ENCODE measurements at regions not wholly inside any gene's neighbourhood (a gene's known extent, or its start where the extent isn't known, plus 50 kb on each side); places are given as distances from the start of the nearest gene placed in this dataset.

- H3K4me3 Mint-ChIP-seq: no peak overlapping the region
- no peaks in the 10 kb centered on the region for H3K4me1 Mint-ChIP-seq
- no peak for ATAC-seq (ENCODE audit: low read depth)
- no peaks in the 10 kb centered on the region for H3K27me3 Mint-ChIP-seq
- peaks cover 3% of the 10 kb centered on the region for H3K9me3 Mint-ChIP-seq
- POLR2A ChIA-PET: no interaction called here
- no peak overlapping the region for H3K27ac Mint-ChIP-seq
- no peaks in the 10 kb centered on the region for H3K36me3 Mint-ChIP-seq
- no peak for DNase-seq
These were observed 840.4 kb downstream of the MAT2B start for GRCh38 chr5:164345853-164346252.

- peaks cover 3% of the 10 kb centered on the region for H3K9me3 Mint-ChIP-seq
- no peak overlapping the region for H3K27ac Mint-ChIP-seq
- POLR2A ChIA-PET: no interaction called here
- no peaks in the 10 kb centered on the region for H3K4me1 Mint-ChIP-seq
- H3K27me3 Mint-ChIP-seq: no peaks in the 10 kb centered on the region
- no peak overlapping the region for H3K4me3 Mint-ChIP-seq
- no peaks in the 10 kb centered on the region for H3K36me3 Mint-ChIP-seq
- ATAC-seq (ENCODE audit: low read depth): no peak
- DNase-seq: no peak
These were observed 841.6 kb downstream of the MAT2B start for GRCh38 chr5:164346785-164347630.

GRCh38 chr5:164350236-164350635, 844.8 kb downstream of the MAT2B start:
- Mint-ChIP-seq H3K4me3 (no peak overlapping the region), H3K27me3 (no peaks in the 10 kb centered on the region), H3K9me3 (peaks cover 3% of the 10 kb centered on the region), H3K27ac (no peak overlapping the region), H3K36me3 (no peaks in the 10 kb centered on the region), H3K4me1 (no peaks in the 10 kb centered on the region)
- POLR2A ChIA-PET: no interaction called here
- ATAC-seq (ENCODE audit: low read depth) (no peak), DNase-seq (no peak)

- ATAC-seq (ENCODE audit: low read depth) (no peak), DNase-seq (no peak)
- POLR2A ChIA-PET: no interaction called here
- no peaks in the 10 kb centered on the region for H3K4me1 Mint-ChIP-seq
- H3K4me3 Mint-ChIP-seq: no peak overlapping the region
- H3K27ac Mint-ChIP-seq: no peak overlapping the region
- peaks cover 3% of the 10 kb centered on the region for H3K9me3 Mint-ChIP-seq
- no peaks in the 10 kb centered on the region for H3K27me3 Mint-ChIP-seq
- H3K36me3 Mint-ChIP-seq: no peaks in the 10 kb centered on the region
These were observed 845.9 kb downstream of the MAT2B start for GRCh38 chr5:164351245-164351834.

- H3K36me3 Mint-ChIP-seq: no peaks in the 10 kb centered on the region
- no peak overlapping the region for H3K27ac Mint-ChIP-seq
- no peak overlapping the region for H3K4me3 Mint-ChIP-seq
- H3K9me3 Mint-ChIP-seq: no peaks in the 10 kb centered on the region
- no peaks in the 10 kb centered on the region for H3K27me3 Mint-ChIP-seq
- POLR2A ChIA-PET: no interaction called here
- ATAC-seq (ENCODE audit: low read depth): no peak
- no peaks in the 10 kb centered on the region for H3K4me1 Mint-ChIP-seq
- no peak for DNase-seq
These were observed 847.3 kb downstream of the MAT2B start for GRCh38 chr5:164352695-164353094.

- no peaks in the 10 kb centered on the region for H3K36me3 Mint-ChIP-seq
- no peak for DNase-seq
- no peaks in the 10 kb centered on the region for H3K4me1 Mint-ChIP-seq
- POLR2A ChIA-PET: no interaction called here
- no peak overlapping the region for H3K4me3 Mint-ChIP-seq
- H3K27ac Mint-ChIP-seq: no peak overlapping the region
- no peaks in the 10 kb centered on the region for H3K27me3 Mint-ChIP-seq
- ATAC-seq (ENCODE audit: low read depth): no peak
- H3K9me3 Mint-ChIP-seq: no peaks in the 10 kb centered on the region
These were observed 847.7 kb downstream of the MAT2B start for GRCh38 chr5:164353155-164353554.

- no peak overlapping the region for H3K27ac Mint-ChIP-seq
- no peaks in the 10 kb centered on the region for H3K27me3 Mint-ChIP-seq
- ATAC-seq (ENCODE audit: low read depth) (no peak), DNase-seq (no peak)
- POLR2A ChIA-PET: no interaction called here
- no peaks in the 10 kb centered on the region for H3K9me3 Mint-ChIP-seq
- no peaks in the 10 kb centered on the region for H3K4me1 Mint-ChIP-seq
- H3K36me3 Mint-ChIP-seq: no peaks in the 10 kb centered on the region
- H3K4me3 Mint-ChIP-seq: no peak overlapping the region
These were observed 848.8 kb downstream of the MAT2B start for GRCh38 chr5:164354139-164354751.

- Mint-ChIP-seq H3K27me3 (no peaks in the 10 kb centered on the region), H3K4me3 (no peak overlapping the region), H3K36me3 (no peaks in the 10 kb centered on the region), H3K9me3 (peaks cover 2% of the 10 kb centered on the region), H3K4me1 (no peaks in the 10 kb centered on the region), H3K27ac (no peak overlapping the region)
- POLR2A ChIA-PET: no interaction called here
- no peak for ATAC-seq (ENCODE audit: low read depth)
- no peak for DNase-seq
These were observed 849.9 kb downstream of the MAT2B start for GRCh38 chr5:164355267-164355830.

GRCh38 chr5:164356790-164357189, 851.4 kb downstream of the MAT2B start:
- Mint-ChIP-seq H3K4me1 (no peaks in the 10 kb centered on the region), H3K27me3 (no peaks in the 10 kb centered on the region), H3K27ac (no peak overlapping the region), H3K9me3 (peaks cover 2% of the 10 kb centered on the region), H3K4me3 (no peak overlapping the region), H3K36me3 (no peaks in the 10 kb centered on the region)
- DNase-seq (no peak), ATAC-seq (ENCODE audit: low read depth) (no peak)
- POLR2A ChIA-PET: no interaction called here

- ATAC-seq (ENCODE audit: low read depth) (no peak), DNase-seq (no peak)
- Mint-ChIP-seq H3K4me1 (no peaks in the 10 kb centered on the region), H3K9me3 (peaks cover 2% of the 10 kb centered on the region), H3K27me3 (no peaks in the 10 kb centered on the region), H3K4me3 (no peak overlapping the region), H3K27ac (no peak overlapping the region), H3K36me3 (no peaks in the 10 kb centered on the region)
- POLR2A ChIA-PET: no interaction called here
These were observed 852.1 kb downstream of the MAT2B start for GRCh38 chr5:164357395-164358033.

GRCh38 chr5:164358531-164359259, 853.3 kb downstream of the MAT2B start:
- peaks cover 2% of the 10 kb centered on the region for H3K9me3 Mint-ChIP-seq
- H3K36me3 Mint-ChIP-seq: no peaks in the 10 kb centered on the region
- H3K27ac Mint-ChIP-seq: no peak overlapping the region
- H3K27me3 Mint-ChIP-seq: no peaks in the 10 kb centered on the region
- POLR2A ChIA-PET: no interaction called here
- ATAC-seq (ENCODE audit: low read depth) (no peak), DNase-seq (no peak)
- H3K4me1 Mint-ChIP-seq: no peaks in the 10 kb centered on the region
- H3K4me3 Mint-ChIP-seq: no peak overlapping the region

GRCh38 chr5:164359260-164360255, 854.1 kb downstream of the MAT2B start:
- H3K4me1 Mint-ChIP-seq: no peaks in the 10 kb centered on the region
- peaks cover 2% of the 10 kb centered on the region for H3K9me3 Mint-ChIP-seq
- H3K4me3 Mint-ChIP-seq: no peak overlapping the region
- ATAC-seq (ENCODE audit: low read depth) (no peak), DNase-seq (no peak)
- H3K36me3 Mint-ChIP-seq: no peaks in the 10 kb centered on the region
- POLR2A ChIA-PET: no interaction called here
- no peaks in the 10 kb centered on the region for H3K27me3 Mint-ChIP-seq
- no peak overlapping the region for H3K27ac Mint-ChIP-seq

All from activated naive CD8-positive, alpha-beta T cell treated with anti-CD3 and anti-CD28 coated beads, Interleukin-2, amount 10 ng/mL, durations not matched to agents 7 days and 5 days (primary cell).